NCI-H524 treated with DMSO at 0.1 percent for 48 hours (cell line): ENCODE measurements at regions not wholly inside any gene's neighbourhood (a gene's known extent, or its start where the extent isn't known, plus 50 kb on each side); places are given as distances from the start of the nearest gene placed in this dataset.
"Not testable (repeated sequence)": the region's sequence is repeated elsewhere in the genome, so short reads cannot be mapped to it uniquely, and the experiment has no call there.

Source experiments
- DNase-seq: peaks from one replicate; lab custom pipeline; 2025; lab: John Stamatoyannopoulos, UW

GRCh38 chr18:78271790-78272189 is 707.8 kb upstream of the SALL3 start:
- DNase-seq = no peak

GRCh38 chr18:78273876-78274275 is 705.7 kb upstream of the SALL3 start:
- no peak for DNase-seq

DNA sequence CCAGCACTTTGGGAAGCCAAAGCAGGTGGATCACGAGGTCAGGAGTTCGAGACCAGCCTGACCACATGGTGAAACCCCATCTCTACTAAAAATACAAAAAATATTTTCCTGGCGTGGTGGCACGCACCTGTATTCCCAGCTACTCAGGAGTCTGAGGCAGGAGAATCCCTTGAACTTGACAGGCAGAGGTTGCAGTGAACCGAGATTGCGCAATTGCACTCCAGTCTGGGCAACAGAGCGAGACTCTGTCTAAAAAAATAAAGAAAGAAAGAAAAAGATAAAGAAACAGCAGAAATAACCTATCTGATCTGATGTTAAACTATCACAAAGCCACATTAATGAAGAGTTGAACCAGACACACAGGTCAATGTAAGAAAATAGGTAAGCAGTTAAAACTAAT is 696.2 kb upstream of the SALL3 start:
- DNase-seq = not testable (repeated sequence)

DNA sequence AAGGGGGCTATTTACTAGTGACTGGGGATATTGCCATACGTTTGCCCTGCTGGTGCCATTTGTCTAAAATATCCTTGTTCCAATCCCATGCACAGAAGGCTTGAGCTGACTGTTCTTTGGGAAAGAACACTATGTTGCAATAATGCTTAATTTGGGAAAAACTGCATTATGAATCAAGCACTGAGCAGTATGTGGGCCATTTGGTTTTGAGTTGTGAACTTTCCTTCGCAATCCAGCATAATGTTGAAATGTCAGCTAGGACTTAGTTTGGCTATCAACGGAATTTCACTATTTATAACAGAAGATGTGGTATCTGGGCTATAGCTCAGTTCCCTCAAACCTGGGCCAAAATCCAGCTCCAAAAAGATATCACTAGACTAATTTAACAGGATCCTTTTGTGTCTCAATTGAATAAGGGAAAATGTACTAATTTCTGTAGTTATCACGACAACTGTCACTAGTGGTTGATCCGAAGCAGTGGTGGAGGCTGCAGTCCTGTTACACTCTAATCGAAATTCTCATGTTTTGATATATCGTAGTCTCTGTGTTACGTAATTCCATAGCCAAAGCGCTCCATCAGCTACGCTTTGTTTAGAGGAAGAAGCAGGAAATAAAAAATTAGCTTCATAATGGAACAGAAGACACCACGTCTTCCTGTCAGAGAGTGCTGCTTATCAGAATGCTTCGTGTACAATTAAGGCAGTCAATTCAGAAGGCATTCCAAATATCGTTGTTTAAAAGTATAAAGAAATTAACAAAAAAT is 686.8 kb upstream of the SALL3 start:
- no peak for DNase-seq

DNA sequence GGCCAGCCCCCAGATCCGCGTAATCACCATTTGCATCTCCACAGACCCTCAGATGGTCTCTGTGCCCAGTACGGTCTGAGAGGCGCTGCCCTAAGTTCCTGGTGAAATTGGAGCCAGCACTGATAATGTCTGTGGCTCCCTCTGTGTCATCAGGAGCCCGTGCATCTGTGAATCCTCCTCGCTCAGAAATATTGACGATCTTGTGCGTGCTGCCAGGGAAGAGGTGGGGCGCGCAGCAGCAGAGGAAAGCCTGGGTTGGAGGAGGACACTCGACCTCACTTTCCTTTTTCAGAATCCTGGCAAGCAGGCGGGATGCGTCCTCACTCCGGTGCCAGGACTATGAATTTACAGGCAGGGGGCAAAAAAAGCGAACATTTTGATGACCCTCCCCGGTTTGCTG is 686.1 kb upstream of the SALL3 start:
- DNase-seq = no peak

DNA sequence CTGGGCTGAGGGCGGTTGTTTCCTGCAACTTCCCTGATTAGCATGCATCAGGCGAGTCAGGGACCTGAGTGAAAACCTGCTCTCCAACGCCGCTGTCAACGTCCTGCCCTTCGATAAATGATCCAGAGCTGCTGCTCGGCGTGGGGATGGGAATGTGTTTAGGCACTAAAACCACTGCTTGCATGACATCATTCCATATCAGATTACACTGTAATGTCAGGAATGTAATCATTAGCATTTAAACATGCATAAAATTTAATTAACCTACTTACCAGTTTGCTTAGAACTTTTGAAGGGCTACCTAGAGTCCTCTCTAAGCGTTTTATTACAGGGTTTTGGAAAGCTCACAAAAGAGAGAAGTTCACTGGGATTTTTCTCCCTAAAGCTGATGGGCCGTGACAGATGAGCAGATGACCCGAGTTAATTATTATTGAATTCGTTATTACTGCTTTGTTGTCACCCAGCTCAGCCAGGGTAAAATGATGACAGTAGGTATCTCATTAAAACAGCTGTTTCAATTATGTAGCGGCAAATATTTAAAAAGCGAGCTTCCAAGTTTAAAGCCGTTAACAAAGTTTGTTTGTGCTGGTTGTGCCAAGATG is 685.6 kb upstream of the SALL3 start:
- DNase-seq = peak; percentile 47

DNA sequence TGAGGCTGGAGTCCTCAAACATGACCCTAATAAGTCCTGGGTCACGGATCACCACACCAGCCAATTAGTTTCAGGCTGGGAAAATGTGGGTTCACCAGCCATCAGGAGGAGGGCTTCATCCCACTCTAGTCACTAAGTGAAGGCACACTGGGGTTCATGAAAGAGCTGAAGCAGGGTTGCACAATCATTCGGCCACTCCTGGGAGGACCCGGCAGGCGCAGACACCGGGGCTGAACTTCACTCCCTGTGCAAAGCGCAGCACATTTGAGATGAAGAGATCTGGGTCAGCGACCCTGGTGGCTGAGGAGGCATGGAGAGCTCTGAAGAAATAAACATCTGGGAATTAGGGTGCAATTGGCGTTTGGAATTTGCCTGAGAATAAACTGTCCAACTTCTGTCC is 684.4 kb upstream of the SALL3 start:
- no peak for DNase-seq

DNA sequence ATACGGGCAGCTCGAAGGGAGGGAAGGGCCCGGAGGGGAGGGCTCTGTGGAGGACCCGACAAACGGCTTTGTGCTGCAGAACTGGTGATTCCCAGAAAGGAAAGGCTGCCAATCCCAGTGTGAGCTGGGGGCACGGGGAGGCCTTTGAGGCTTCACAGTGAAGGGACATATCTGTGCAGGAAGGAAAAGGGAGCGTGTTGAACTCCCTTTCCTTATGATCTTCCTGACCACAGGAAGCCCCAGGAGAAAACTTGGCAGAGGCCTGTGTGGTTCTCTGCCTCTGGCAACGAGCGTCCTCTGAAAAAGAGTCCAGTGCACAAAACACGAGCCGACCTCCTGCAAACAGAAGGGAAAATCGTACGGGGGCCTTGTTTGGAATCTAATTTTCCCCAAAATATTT is 683.5 kb upstream of the SALL3 start:
- DNase-seq = no peak

DNA sequence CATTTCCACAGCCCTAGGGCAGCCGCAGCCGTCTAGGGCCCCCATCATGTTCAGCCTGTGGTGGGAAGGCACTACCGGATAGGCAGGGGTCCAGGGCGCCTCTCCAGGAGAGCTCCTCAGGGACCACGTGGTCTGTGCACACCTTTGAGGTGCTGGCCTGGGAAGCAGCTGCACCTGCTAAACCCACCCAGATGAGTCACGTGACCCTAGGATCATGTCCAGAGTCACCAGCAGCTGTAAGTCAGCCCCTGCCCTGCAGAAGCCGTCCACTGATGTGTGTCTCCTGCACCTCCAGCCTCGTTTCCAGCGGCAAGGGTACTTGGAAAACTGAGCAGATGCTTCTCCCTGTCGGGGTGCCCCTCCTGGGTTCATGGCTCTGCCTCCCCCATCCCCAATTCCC is 682.6 kb upstream of the SALL3 start:
- DNase-seq = no peak

DNA sequence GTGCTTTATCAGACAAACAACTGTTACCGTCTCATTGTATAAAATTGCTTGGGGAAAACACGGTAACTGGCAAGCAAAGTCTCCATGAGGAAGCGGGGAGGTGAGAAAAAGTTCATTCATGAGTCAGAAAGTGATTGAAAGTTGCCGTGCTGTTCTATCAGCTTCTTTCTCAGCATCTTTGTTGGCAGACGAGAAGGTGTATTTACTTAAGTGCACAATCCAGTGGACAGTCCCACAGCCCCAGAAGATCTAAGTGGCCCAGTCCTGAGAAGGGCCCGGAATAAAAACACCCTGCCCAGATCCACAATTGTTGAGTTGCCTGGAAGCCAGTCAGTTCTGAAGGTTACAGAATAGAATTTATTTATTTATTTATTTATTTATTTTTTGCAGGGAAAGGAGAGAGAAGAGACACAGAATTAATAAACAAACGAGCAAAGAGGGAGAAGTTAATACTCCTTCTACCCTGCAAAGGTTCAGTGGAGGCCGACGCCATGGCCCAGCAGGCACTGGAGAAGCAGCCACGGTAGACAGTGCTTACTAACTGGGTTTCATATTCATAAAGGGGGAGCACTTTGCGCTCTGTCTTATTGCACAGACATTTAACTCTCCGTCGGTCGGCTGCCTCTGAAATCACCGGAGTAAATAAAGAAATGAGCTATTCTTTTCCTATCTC is 676.0 kb upstream of the SALL3 start:
- DNase-seq = no peak

GRCh38 chr18:78304192-78305164 is 675.1 kb upstream of the SALL3 start:
- DNase-seq = peak; percentile 11

DNA sequence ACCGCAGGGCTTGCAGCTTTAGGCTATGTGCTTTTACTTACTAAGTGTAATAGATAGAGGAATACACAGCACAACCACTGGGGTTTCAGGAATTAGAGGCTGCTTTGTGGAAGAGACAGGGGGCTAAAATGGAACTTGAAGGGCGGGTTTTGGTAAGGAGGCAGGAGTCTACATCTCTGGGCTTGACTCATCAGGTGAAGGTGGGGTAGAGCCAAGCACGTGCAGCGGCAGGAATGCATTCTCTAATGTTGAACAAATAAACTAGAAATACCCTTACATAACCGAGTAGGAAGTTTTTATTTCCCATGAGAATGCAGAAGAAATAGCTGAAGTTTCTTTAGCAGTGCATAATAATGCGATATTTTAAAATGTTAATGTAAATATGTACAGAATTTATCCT is 673.8 kb upstream of the SALL3 start:
- DNase-seq = no peak

DNA sequence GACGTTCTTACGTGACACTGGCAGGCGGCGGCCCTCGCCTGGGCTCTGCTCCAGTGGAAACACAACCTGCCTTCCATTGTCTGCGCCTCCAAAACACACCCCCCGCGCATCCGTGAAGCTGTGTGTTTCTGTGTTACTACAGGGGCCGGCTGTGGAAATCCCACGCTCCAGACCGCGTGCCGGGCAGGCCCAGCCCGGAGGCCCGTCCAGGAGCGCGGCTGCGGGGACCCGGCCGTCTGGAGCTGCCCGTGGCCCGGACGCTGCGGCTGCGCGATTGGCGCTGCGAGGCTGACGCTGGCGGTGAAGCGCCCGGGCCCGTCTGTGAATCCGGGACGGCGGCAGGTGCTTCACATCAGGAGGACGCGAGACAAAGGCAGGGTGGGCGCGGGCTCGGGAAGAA is 670.3 kb upstream of the SALL3 start:
- DNase-seq = no peak

DNA sequence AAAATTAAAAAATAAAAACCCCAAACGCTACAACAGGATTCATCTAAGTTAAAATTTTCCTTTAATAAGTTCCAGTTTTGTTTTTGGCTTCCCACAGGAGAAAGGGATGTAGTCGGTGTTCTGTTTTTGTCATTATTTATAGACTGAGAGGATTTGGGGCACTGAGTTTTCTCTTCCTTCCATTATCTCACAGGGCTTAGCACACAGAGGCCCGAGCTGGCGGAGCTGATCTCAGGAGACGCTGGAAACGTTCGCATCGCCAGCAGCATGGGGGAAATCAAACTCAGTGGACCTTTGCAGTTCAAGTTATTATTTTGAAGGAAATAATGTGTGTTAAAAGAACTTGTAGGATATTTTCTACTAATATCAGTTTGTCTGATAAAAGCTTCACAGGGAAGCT is 669.7 kb upstream of the SALL3 start:
- no peak for DNase-seq

DNA sequence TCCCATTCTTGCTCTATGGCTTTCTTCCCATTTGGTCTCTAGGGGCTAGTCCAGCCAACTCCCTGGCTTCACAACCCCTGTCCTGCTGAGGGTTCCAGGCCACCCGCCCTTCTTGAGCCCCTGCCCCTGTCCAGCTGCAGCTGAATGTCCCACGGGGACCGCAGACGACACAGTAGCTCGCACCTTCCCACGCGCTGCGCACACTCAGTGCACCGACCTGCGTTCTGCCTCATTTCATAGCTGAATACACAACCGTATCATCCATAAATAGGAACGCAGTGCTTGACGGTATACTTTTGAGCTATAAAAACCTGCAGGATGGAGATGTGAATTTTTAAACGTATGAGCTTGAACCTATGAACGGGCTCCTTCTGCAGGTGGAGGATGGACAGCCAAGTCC is 660.4 kb upstream of the SALL3 start:
- DNase-seq = no peak

DNA sequence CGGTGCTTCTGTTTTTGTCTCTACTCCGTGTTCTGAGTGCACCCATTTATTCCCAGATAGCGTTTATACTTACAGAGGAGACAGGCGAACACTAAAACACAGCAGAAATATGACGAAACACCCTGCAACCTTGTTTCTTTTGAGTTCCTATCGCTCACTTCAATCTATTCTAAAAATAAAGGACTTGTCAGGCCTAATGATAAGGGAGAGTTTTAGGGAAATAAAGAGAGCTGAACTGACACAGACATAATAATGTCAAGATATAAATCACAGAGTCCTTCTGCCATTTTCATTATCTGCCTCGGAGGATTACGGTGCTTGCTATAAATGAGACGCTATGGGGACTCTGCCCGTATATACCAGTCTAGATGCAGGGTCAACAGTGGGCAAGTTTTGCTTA is 659.7 kb upstream of the SALL3 start:
- no peak for DNase-seq

- DNase-seq = no peak
Observed at GRCh38 chr18:78321402-78321801, 658.2 kb upstream of the SALL3 start.

GRCh38 chr18:78323453-78324197 is 656.0 kb upstream of the SALL3 start:
- peak; percentile 13 for DNase-seq

GRCh38 chr18:78327643-78328042 is 652.0 kb upstream of the SALL3 start:
- no peak for DNase-seq

DNA sequence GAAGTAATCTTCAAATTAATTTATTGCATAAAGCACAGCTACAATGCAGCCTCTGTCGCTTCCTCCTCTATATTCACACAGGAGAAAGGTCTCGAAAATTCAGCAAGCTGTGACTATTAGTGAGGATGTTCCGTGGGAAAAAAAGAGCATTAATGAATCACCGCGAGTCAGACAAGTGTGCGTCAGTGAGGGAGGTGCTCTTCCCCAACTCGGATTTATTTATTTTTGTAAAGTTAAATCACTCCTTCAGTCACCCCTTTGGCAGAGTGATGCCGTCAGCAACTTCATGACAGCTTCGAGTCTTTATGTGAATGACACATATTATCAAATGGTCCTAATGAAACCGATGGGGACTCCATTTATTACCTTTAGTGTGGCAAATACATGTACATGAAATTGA is 648.9 kb upstream of the SALL3 start:
- no peak for DNase-seq

- no peak for DNase-seq
Observed at GRCh38 chr18:78352910-78353309, 626.7 kb upstream of the SALL3 start.

- DNase-seq = no peak
Observed at GRCh38 chr18:78362198-78362597, 617.4 kb upstream of the SALL3 start.
